Astrocyte (in vitro differentiated cells and primary cell): ENCODE measurements at regions not wholly inside any gene's neighbourhood (a gene's known extent, or its start where the extent isn't known, plus 50 kb on each side); places are given as distances from the start of the nearest gene placed in this dataset.

Experiments used
- DNase-seq: peaks from one replicate; pipeline ENCODE4 v3.0.0-alpha.2; 2010; ENCODE audit warnings: low read depth
- FAIRE-seq: peaks from 2 replicates; lab custom pipeline; 2011; peaks lifted over from hg19 to GRCh38; lab: Jason Lieb, UNC
- H2AFZ ChIP-seq: 2 replicates; pipeline ENCODE4 v1.6.0; 2012; ENCODE audit warnings: low read depth, low read length, inconsistent platforms
- H3K27ac ChIP-seq: 2 replicates; pipeline ENCODE4 v1.5.1; 2011; ENCODE audit warnings: low read depth, low read length, inconsistent platforms
- H3K27me3 ChIP-seq: 2 replicates; pipeline ENCODE4 v1.6.0; 2011; ENCODE audit warnings: low read length, inconsistent platforms; ENCODE audit not compliant: insufficient read depth
- H3K36me3 ChIP-seq: 2 replicates; pipeline ENCODE4 v1.5.1; 2011; ENCODE audit warnings: low read length, inconsistent platforms; ENCODE audit not compliant: insufficient read depth
- H3K4me1 ChIP-seq: 2 replicates; pipeline ENCODE4 v1.5.1; 2011; ENCODE audit warnings: low read length, inconsistent platforms; ENCODE audit not compliant: insufficient read depth
- H3K4me2 ChIP-seq: 2 replicates; pipeline ENCODE4 v1.6.0; 2012; ENCODE audit warnings: low read length, inconsistent platforms
- H3K4me3 ChIP-seq: 2 replicates; pipeline ENCODE4 v1.5.1; 2011; ENCODE audit warnings: low read depth, mild to moderate bottlenecking, low read length, inconsistent platforms; ENCODE audit not compliant: insufficient read depth
- H3K79me2 ChIP-seq: 2 replicates; pipeline ENCODE4 v1.6.0; 2012; ENCODE audit warnings: mild to moderate bottlenecking, low read length, inconsistent platforms; ENCODE audit not compliant: insufficient read depth
- H3K9ac ChIP-seq: 2 replicates; pipeline ENCODE4 v1.6.0; 2012; ENCODE audit warnings: mild to moderate bottlenecking, low read length, inconsistent platforms
- H3K9me3 ChIP-seq: 2 replicates; pipeline ENCODE4 v1.5.1; 2012; ENCODE audit warnings: low read depth, mild to moderate bottlenecking, low read length, inconsistent platforms; ENCODE audit not compliant: insufficient read depth
- H4K20me1 ChIP-seq: 2 replicates; pipeline ENCODE4 v1.6.0; 2012; ENCODE audit warnings: low read length, inconsistent platforms; ENCODE audit not compliant: insufficient read depth
- H3K27ac Mint-ChIP-seq: one replicate; pipeline ENCODE4 v1.8.0; 2021; ENCODE audit warnings: mild to moderate bottlenecking, mixed read lengths; ENCODE audit not compliant: unreplicated experiment
- H3K27me3 Mint-ChIP-seq: one replicate; pipeline ENCODE4 v1.8.0; 2021; ENCODE audit warnings: low read depth, mixed read lengths; ENCODE audit not compliant: unreplicated experiment
- H3K36me3 Mint-ChIP-seq: one replicate; pipeline ENCODE4 v1.8.0; 2021; ENCODE audit warnings: low read depth, mixed read lengths; ENCODE audit not compliant: unreplicated experiment
- H3K4me1 Mint-ChIP-seq: one replicate; pipeline ENCODE4 v1.8.0; 2021; ENCODE audit warnings: low read depth, mixed read lengths; ENCODE audit not compliant: unreplicated experiment
- H3K4me3 Mint-ChIP-seq: one replicate; pipeline ENCODE4 v1.8.0; 2021; ENCODE audit warnings: mild to moderate bottlenecking, moderate library complexity, mixed read lengths; ENCODE audit not compliant: unreplicated experiment
- H3K9me3 Mint-ChIP-seq: one replicate; pipeline ENCODE4 v1.8.0; 2021; ENCODE audit warnings: mild to moderate bottlenecking, mixed read lengths; ENCODE audit not compliant: unreplicated experiment
- EZH2 ChIP-seq: IDR thresholded peaks from 2 replicates; pipeline ENCODE4 v1.6.1; 2012; ENCODE audit warnings: mild to moderate bottlenecking, low read length, inconsistent platforms; ENCODE audit not compliant: insufficient read depth
- TF ChIP-seq, protein P1 (sequence below): IDR thresholded peaks from 2 replicates; pipeline ENCODE4 v1.5.1; 2011; ENCODE audit warnings: low read depth, mild to moderate bottlenecking, inconsistent platforms, low read length, moderate library complexity; ENCODE audit not compliant: insufficient read depth

DNA sequence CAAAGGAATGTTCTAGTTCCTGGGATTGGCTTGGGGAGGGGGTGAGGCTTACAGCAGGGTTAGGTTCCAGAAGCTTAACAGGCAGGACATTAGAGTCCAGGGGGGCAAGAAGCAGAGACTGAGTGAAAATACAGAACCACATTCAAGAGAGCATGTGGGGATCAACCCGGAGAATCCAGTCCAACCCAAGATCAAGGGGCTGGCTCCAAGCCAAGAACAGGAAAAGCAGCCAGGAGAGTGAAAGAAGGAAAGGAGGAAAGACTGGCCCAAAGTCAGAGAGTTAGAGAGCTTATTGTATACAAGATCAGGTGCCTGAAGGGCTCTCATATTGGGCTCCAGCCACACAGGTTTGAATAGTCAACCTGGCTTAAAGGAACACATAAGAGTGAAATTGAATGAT is 190.3 kb upstream of the CDKN3 start:
- Histone ChIP-seq H2AFZ (no peak overlapping the region), H3K4me3 (no peak overlapping the region), H3K4me2 (no peak overlapping the region), H3K79me2 (no peaks in the 10 kb centered on the region), H4K20me1 (no peaks in the 10 kb centered on the region), H3K9ac (no peak overlapping the region), H3K27ac (no peak overlapping the region), H3K4me1 (peaks cover 38% of the 10 kb centered on the region), H3K36me3 (no peaks in the 10 kb centered on the region), H3K27me3 (no peaks in the 10 kb centered on the region), H3K9me3 (no peaks in the 10 kb centered on the region)
- H3K9me3 Mint-ChIP-seq = no peaks in the 10 kb centered on the region
- DNase-seq (no peak), FAIRE-seq (no peak)
- H3K4me3 Mint-ChIP-seq = no peak overlapping the region
- no peaks in the 10 kb centered on the region for H3K27me3 Mint-ChIP-seq
- peaks cover 47% of the 10 kb centered on the region for H3K4me1 Mint-ChIP-seq
- TF ChIP-seq EZH2 = no peak
- TF ChIP-seq, protein P1, sequence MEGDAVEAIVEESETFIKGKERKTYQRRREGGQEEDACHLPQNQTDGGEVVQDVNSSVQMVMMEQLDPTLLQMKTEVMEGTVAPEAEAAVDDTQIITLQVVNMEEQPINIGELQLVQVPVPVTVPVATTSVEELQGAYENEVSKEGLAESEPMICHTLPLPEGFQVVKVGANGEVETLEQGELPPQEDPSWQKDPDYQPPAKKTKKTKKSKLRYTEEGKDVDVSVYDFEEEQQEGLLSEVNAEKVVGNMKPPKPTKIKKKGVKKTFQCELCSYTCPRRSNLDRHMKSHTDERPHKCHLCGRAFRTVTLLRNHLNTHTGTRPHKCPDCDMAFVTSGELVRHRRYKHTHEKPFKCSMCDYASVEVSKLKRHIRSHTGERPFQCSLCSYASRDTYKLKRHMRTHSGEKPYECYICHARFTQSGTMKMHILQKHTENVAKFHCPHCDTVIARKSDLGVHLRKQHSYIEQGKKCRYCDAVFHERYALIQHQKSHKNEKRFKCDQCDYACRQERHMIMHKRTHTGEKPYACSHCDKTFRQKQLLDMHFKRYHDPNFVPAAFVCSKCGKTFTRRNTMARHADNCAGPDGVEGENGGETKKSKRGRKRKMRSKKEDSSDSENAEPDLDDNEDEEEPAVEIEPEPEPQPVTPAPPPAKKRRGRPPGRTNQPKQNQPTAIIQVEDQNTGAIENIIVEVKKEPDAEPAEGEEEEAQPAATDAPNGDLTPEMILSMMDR = no peak
- no peaks in the 10 kb centered on the region for H3K36me3 Mint-ChIP-seq
- H3K27ac Mint-ChIP-seq = peak overlapping the region; percentile 55

DNA sequence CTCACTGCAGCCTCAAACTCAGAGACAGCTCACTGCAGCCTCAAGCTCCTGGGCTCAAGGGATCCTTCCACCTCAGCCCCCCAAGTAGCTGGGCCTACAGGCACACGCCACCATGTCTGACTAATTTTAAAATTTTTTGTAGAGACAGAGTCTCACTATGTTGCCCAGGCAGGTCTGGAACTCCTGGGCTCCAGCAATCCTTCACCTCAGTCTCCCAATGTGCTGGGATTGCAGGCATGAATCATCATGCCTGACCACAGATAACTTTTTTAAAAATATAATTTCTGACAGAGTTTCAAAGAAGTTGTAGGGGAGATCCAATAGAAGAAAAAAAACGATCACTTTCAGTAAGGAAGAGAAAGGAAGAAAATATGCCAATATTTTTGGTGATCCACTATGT is 189.7 kb upstream of the CDKN3 start:
- H3K4me1 ChIP-seq = peaks cover 42% of the 10 kb centered on the region
- H3K9me3 ChIP-seq = no peaks in the 10 kb centered on the region
- FAIRE-seq = no peak
- Mint-ChIP-seq H3K4me3 (no peak overlapping the region), H3K9me3 (no peaks in the 10 kb centered on the region), H3K36me3 (no peaks in the 10 kb centered on the region), H3K4me1 (peaks cover 52% of the 10 kb centered on the region), H3K27me3 (no peaks in the 10 kb centered on the region), H3K27ac (no peak overlapping the region)
- no peaks in the 10 kb centered on the region for H3K79me2 ChIP-seq
- H2AFZ ChIP-seq = no peak overlapping the region
- H4K20me1 ChIP-seq = no peaks in the 10 kb centered on the region
- peak; percentile 60 for DNase-seq
- TF ChIP-seq, protein P1 = no peak
- TF ChIP-seq EZH2 = no peak
- H3K27ac ChIP-seq = peak overlapping the region; percentile 19
- H3K36me3 ChIP-seq = no peaks in the 10 kb centered on the region
- H3K9ac ChIP-seq = no peak overlapping the region
- H3K4me2 ChIP-seq = peak overlapping the region; percentile 8
- no peaks in the 10 kb centered on the region for H3K27me3 ChIP-seq
- no peak overlapping the region for H3K4me3 ChIP-seq

DNA sequence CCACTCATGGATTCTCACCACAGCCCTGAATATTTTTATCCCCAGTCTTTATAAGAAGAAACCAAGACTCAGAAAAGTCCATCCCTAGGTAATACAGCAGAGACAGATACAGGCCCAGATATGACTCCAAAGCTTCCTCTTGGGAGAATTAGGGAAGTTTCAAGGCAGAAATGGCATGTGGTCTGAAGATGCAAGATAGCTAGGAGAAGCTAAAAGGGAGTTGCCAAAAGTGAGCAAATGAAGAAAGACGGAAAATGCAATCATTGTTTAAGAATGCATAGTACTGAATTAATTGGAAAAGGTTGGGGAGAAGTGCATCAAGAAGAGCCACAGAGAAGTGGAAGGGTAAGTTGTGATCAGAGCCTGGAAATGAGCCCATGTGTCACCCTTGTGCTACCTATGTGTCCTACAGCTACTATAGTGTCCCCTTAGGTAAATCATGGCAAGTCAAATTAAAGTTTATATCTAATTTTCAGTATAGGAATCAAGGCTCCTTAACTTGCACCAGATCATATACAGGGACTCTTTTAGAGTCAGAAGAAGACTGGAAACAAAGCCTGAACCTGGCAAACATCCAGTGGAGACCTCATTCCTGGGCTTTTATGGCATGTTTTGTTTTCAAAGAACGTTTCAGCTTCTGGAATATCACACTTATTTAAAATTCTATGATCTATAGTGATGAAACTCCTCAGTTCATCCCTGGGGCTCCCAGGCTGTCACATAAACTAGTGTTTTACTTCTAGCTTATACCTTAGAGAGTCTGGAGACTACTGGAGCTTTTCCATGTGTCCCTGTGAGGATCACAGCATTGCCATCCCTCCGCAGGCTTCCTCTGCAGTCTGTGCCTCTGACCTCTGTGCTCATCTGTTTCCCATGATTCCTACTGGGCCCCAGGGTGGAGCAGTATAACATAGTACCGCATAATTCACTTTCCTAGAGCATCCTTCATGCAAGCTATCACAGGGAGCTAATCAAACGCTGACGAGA is 189.0 kb upstream of the CDKN3 start:
- Mint-ChIP-seq H3K27me3 (no peaks in the 10 kb centered on the region), H3K9me3 (peaks cover 4% of the 10 kb centered on the region), H3K36me3 (no peaks in the 10 kb centered on the region), H3K4me3 (no peak overlapping the region), H3K4me1 (peaks cover 59% of the 10 kb centered on the region), H3K27ac (peak overlapping the region; percentile 67)
- H3K27ac ChIP-seq = peak overlapping the region; percentile 19
- peaks cover 48% of the 10 kb centered on the region for H3K4me1 ChIP-seq
- H3K4me3 ChIP-seq = no peak overlapping the region
- no peaks in the 10 kb centered on the region for H3K27me3 ChIP-seq
- peak overlapping the region; percentile 8 for H3K4me2 ChIP-seq
- H3K36me3 ChIP-seq = no peaks in the 10 kb centered on the region
- no peaks in the 10 kb centered on the region for H3K79me2 ChIP-seq
- H3K9ac ChIP-seq = no peak overlapping the region
- H4K20me1 ChIP-seq = no peaks in the 10 kb centered on the region
- no peaks in the 10 kb centered on the region for H3K9me3 ChIP-seq
- no peak overlapping the region for H2AFZ ChIP-seq
- no peak for FAIRE-seq
- DNase-seq = peak; percentile 66
- TF ChIP-seq EZH2 = no peak
- TF ChIP-seq, protein P1 = no peak
